HG02798 (cell line): ENCODE measurements at regions not wholly inside any gene's neighbourhood (a gene's known extent, or its start where the extent isn't known, plus 50 kb on each side); places are given as distances from the start of the nearest gene placed in this dataset.

Experiments
- ATAC-seq: cut with Tn5 transposase; IDR thresholded peaks from one replicate; pipeline ENCODE4 v1.9.1; 2021; ENCODE audit warnings: mild to moderate bottlenecking; ENCODE audit not compliant: unreplicated experiment, poor library complexity

GRCh38 chr6:41404182-41404845 is 68.9 kb downstream of the NCR2 start:
- ATAC-seq = no peak

GRCh38 chr6:41405941-41406727 is 70.7 kb downstream of the NCR2 start:
- ATAC-seq = no peak

- ATAC-seq = no peak
Observed at GRCh38 chr6:41406728-41407489, 71.5 kb downstream of the NCR2 start.

- no peak for ATAC-seq
Observed at GRCh38 chr6:41408576-41408975, 73.2 kb downstream of the NCR2 start.

GRCh38 chr6:41408982-41409381 is 73.6 kb downstream of the NCR2 start:
- ATAC-seq = no peak

GRCh38 chr6:41409489-41409888 is 74.1 kb downstream of the NCR2 start:
- ATAC-seq = no peak

GRCh38 chr6:41411961-41412360 is 76.6 kb downstream of the NCR2 start:
- ATAC-seq = no peak

GRCh38 chr6:41413250-41413649 is 77.8 kb downstream of the NCR2 start:
- ATAC-seq = no peak

- ATAC-seq = no peak
Observed at GRCh38 chr6:41416501-41416837, 81.1 kb downstream of the NCR2 start.

- ATAC-seq = no peak
Observed at GRCh38 chr6:41418741-41419140, 83.3 kb downstream of the NCR2 start.

- ATAC-seq = no peak
Observed at GRCh38 chr6:41419385-41419784, 84.0 kb downstream of the NCR2 start.

- ATAC-seq = no peak
Observed at GRCh38 chr6:41420186-41420585, 84.8 kb downstream of the NCR2 start.

- ATAC-seq = no peak
Observed at GRCh38 chr6:41422161-41422560, 86.8 kb downstream of the NCR2 start.

- no peak for ATAC-seq
Observed at GRCh38 chr6:41423002-41423401, 87.6 kb downstream of the NCR2 start.

- ATAC-seq = no peak
Observed at GRCh38 chr6:41424370-41425058, 89.1 kb downstream of the NCR2 start.

GRCh38 chr6:41425511-41425910 is 90.1 kb downstream of the NCR2 start:
- ATAC-seq = no peak

- ATAC-seq = no peak
Observed at GRCh38 chr6:41426438-41426851, 91.0 kb downstream of the NCR2 start.

- no peak for ATAC-seq
Observed at GRCh38 chr6:41426888-41427641, 91.7 kb downstream of the NCR2 start.

GRCh38 chr6:41427642-41428335 is 92.4 kb downstream of the NCR2 start:
- no peak for ATAC-seq
